HG03066 (cell line): ENCODE measurements at regions not wholly inside any gene's neighbourhood (a gene's known extent, or its start where the extent isn't known, plus 50 kb on each side); places are given as distances from the start of the nearest gene placed in this dataset.

ENCODE experiments used
- ATAC-seq: cut with Tn5 transposase; IDR thresholded peaks from one replicate; pipeline ENCODE4 v1.9.1; 2021; ENCODE audit warnings: low read depth; ENCODE audit not compliant: unreplicated experiment

DNA sequence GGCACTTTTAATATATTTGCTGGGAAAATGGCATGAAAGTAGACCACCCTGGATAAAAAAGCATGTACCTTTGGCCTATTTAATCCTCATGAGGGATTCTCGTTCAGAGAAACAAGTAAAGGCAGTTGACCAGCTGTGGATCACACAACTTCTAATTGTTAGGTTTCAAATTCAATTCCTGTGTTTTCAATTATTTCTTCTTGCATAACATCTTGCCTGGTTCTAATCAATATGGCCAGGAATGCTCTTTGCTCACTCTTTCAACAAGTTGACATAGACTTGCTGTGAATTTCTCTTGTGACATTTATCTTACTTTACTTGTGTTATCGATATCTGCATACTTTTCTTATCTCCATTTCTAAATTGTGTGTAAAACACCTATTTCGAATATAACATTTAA is 211.8 kb downstream of the SLC7A11 start:
- no peak for ATAC-seq

DNA sequence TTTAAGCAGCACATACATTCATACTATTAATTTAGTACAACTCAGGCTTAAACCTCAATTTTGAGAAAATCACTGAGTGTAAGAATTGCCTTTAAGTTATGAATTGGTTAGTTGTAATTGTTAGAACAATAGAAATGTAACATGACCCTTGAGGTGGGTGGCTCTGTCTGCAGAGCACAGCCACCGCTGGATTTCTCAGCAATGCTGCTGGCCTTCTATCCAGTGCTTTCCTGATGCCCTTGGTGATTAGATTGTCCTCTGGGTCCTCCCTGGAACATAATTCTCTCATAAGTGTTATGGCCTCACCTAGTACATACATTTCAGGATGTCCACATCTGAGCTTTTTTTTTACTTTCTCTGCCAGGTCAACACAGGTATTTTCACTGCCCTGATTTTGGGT is 213.2 kb downstream of the SLC7A11 start:
- ATAC-seq: no peak

DNA sequence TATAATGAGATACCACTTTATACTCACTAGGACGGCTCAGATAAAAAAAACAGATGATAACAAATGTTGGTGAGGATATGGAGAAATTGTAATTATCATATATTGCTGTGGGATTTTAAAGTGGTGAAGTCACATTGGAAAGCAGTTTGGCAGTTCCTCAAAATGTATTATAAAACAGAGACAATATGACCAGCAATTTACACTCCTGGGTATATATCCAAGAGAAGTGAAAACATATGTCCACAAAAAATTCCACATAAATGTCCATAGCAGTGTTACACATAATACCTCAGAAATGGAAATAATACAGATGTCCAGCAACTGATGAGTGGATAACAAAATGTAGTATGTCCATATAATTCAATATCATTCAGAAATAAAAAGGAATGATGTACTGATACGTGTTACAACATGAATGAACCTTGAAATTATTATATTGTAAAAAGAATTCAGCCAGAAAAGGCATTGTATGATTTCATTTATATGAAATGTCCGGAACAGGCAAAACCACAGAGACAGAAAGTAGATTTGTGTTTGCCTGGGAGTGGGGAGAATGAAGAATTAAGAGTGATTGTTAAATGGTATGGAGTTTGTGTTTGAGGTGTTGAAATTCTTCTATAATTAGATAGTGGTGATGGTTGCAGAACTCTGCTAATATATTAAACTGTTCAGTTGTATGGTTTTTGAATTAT is 220.9 kb downstream of the SLC7A11 start:
- no peak for ATAC-seq

DNA sequence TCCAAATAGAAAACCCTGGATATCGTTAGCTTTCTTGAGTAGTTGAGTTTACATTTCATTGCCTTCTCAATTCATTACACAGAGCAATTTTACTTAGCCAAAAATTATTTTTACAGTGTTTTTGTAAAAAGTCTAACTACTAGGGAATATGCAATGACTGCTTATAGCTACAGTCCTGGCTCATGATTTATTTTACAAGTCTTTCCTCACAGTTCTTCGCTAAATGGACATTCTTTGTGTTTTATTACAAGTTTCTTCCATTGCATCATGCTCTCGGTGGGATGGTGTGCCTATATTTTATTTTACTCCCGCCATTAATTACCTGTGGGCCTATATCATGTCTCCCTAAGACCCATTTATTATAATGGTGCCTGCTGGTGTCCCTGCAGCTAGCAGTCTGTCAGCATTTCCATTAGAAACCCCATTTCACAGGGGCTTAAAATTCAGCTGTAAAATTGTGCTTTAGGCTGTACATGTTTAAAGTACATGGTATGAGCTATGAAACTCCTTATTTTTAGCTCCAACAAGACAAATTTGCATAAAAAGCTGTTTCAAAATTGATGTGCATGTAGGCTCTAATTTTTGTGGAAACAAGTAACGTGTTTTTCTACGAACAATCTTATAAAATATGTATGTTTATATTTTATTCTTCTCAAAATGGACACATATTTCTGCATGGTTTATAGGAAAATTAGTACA is 227.4 kb downstream of the SLC7A11 start:
- ATAC-seq: no peak

DNA sequence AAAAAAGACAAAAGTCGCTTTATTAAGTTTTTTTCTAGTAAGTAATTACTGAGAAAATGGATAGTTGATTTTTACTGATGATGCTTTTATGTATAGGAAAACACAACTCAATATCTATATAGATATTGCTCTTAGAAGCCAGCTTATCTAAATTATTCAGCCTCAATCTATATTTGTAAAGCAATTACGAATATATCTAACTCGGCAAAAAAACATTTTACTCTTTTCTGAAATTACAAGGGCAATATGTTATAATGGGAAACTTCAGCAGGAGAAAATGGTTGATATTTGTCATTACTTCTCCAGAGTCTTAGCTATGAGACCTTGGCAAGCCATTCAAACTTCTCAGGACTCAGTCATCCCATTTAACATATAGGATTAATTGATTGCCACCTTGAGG is 228.5 kb downstream of the SLC7A11 start:
- no peak for ATAC-seq

DNA sequence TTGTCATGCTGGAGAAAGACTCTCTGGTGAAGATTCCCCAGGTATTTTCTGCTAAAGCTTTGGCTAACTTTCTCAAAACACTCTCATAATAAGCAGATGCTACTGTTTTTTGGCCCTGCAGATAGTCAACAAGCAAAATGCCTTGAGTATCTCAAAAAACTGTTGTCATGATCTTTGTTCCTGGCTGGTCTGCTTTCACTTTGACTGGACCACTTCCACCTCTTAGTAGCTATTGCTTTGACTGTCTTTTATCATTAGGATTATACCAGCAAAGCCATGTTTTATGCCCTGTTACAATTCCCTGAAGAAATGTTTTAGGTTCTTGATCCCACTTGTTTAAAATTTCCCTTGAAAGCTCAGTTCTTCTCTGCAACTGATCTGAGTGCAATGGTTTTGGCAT is 231.5 kb downstream of the SLC7A11 start:
- no peak for ATAC-seq

DNA sequence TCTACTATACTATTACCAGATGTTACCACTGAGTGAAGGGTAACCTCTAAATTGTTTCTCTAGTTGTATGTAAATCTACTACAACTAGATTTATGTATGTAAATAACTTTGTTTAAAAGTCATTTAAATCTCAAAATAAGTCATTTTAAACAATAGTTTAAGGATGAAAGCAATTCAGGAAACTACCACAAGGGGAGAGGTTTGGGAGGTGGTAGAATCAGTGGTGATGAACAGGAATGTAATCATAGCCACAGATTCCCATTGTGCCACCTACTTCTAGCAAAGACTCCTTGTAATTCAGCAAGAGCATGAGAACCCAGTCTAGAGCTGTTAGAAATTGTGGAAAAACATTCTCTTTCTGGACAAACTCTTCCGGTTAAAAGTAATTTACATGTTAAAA is 234.6 kb downstream of the SLC7A11 start:
- no peak for ATAC-seq

DNA sequence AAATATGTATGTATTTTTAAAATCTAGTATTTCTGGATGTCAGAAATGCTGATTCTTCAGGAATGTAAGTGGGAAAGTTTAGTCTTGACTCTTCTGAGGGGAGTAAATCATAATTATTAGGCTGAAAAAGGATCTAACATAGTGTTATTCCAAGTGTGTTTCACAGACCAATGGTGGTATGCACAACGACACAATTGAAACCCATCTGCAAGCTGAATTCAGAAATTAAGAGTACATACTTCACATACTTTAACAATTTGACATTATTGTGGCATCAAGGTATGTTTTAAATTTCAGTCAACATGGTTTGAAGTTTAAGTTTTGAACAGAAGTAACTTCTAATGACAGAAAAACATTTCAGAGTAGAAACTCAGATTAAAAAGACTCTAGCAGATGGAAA is 236.7 kb downstream of the SLC7A11 start:
- ATAC-seq: no peak

DNA sequence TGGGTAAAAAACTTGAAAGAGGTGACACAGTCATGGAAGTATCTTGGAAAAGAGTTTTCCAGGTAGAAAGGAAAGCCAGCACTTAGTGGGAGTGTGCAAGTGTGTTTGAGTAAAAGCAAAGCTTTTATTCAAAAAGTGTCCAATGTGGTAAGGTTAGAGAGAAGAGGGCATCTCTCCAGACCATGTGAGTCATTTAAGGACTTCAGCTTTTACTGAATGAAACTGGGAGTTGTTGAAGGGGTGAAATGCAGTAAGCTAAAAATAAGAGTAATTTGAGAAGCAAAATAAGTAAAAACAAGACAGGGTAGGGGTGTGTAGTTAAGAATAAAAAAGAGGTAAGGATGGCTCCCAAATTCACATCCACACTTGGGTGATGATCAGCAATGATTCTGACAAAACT is 238.9 kb downstream of the SLC7A11 start:
- ATAC-seq: peak; percentile 87

DNA sequence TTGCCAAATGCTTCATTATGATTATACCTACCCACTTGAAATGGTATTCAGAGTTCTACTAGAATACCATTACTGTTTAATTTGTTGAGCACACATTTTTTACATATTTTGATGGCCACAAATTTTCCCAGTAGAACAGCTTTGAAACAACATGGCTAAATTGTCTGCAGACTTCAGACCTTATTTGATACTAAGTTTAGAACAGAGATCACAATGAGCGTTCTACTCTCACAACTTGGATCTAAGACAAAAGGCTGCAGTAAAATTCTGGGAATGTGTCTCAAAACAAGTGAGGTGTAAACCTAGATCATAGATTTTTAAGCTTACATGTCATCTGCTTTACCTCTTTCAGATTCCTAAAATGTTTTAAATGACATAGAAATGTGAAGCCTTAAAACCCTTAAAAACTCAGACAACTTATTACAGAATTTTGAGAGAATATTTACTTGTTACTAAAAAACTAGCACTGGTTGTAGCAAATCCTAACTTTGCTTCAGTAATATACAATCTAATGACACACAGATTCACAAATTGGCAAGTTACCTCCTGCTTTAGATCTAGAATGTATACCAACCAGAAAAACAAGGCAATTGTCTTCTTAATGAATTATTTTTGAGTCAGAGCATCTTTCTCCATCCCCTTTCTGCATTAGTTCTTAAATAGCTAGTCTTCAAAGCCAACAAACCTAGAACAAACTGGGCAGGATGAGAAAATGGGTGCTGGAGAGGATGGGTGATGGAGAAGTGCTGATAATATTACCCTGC is 243.3 kb downstream of the SLC7A11 start:
- ATAC-seq: no peak

DNA sequence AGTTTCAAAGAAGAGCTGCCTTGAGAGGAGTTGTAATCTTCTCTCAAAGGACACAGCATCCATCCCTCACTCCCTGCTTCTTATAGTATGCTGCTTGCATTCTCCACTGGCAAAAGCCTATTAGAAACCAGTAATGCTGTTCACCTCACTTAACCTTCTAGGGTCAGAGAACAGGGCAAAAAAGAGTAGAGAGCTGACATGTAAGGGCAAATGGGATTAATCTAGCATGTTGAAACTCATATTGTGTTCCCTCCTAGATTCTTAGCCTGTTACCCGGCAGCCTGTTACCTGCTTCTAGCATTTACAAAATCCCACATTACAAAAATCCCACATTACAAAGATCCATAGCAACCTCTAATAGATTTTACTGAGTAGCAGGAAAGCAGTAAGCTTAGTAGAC is 244.7 kb downstream of the SLC7A11 start:
- no peak for ATAC-seq

DNA sequence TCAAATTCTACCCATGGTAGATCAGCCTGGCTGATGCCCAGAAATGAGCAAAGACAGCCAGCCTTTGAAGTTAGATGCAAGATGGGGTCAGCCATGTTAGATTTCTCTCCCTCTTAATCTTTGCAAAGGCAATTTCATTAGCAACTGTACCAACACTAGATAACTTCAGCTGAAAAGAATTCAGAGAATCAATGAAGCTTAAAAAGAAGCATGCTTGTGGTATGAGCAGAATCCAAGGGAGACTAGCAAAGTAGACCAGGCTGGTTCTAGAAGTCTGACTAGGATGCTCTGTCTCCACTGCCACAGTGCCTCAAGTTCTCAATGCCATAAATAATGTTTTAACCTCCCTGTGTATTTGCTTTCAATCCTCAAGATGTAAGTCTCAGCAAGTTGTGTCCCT is 247.3 kb downstream of the SLC7A11 start:
- ATAC-seq: no peak

DNA sequence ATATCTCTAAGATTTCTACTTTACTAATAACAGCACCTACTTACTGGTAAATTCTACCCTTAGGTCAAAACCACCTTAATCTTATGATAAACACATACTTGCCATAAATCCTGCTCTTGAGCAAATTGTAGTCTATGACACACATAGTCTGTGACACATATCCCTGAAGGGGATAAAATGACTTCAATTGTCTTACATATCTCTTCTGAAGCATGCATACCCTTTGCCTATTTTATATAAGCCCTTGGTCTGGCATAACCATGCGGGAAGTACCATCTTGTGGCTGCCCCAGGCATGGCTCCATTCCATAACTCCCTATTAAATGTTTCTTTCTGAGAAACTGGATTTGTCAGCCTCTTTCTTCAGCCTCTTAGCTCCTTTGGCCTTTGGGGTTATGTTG is 248.9 kb downstream of the SLC7A11 start:
- no peak for ATAC-seq

DNA sequence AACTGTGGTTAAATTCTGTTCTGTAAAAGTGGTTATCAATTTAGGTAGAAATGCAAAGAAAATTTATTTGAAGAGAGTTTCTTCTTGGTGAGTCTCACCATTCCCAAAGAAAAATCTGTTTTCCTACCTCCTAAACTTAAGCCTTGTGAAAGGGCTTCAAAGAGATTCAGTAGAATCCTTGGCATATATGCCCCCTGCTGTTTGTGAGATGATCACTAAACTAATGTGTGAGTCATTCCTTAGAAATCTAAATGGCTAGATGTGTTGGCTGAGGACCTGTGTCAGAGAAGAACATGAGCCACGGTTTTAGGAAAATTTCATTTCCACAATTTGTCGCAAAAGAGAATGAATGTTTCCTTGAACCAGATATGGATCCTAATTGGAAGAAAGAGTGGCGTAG is 260.9 kb downstream of the SLC7A11 start:
- ATAC-seq: no peak

DNA sequence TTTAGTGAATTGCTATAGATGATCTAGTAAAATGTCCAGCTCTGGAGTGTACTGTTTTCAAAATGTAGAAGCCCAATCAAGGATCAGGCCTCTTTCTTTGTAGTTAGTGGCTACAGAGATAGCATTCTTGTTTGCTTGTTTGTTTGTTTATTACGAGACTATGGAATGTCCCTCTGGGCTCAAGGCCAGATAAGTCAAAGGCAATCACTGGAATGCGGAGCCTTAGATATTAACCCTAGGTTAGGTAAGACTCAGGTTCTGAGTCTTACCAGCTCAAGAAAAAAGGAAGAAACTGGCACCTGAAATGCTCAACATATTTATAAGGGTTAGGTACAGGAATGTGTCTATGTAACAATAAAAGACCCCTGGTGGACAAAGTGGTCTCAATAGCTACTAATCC is 261.5 kb downstream of the SLC7A11 start:
- ATAC-seq: no peak

DNA sequence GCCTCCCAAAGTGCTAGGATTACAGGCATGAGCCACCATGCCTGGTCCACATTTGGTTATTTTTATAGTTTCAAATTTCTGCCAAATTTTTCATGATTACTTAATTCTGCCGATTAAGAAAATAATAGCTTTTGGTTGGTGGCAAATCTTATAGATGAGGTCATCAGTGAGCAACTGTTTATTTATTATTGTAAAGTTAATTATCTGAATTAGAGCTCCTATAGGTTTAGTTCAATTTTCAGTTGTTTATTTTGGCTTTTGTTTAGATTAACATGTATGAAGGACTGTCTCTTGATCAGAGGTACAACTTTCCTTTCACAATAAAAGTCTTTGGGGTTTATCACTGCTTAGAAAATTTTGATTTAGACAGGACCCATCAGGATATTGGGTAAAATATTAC is 262.2 kb downstream of the SLC7A11 start:
- no peak for ATAC-seq

DNA sequence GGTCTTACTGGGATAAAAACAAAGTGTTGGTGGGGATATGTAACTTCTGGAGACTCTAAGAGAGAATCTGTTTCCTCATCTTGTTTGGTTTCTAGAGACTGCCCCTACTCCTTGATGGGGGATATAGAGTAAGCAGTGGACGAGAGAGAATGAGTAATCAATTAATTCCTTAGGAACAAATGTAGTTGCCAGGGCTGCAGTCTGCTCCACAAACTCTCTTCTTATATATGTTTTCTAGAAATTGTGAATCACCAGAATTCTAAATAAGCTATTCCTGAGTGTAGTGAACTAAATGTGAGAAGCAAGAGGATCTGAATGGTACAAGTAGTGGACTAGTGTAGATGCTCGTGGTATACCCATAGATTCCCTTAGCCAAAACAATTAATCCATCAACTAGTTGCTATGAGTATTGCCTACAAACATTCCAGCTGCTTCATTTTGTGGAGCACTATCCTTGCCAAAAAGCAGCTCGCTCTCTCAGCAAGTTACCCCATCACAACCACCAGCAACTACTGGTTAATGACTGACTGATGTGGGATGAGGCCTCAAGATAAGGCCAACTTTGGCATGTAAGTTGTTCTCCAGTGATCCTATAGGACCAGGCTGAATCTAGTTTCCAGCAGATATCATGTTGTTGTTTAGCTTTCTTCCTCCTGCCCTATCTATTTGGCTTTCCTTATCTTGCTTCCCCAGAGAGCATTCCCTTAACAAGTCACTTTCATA is 273.0 kb downstream of the SLC7A11 start:
- no peak for ATAC-seq

DNA sequence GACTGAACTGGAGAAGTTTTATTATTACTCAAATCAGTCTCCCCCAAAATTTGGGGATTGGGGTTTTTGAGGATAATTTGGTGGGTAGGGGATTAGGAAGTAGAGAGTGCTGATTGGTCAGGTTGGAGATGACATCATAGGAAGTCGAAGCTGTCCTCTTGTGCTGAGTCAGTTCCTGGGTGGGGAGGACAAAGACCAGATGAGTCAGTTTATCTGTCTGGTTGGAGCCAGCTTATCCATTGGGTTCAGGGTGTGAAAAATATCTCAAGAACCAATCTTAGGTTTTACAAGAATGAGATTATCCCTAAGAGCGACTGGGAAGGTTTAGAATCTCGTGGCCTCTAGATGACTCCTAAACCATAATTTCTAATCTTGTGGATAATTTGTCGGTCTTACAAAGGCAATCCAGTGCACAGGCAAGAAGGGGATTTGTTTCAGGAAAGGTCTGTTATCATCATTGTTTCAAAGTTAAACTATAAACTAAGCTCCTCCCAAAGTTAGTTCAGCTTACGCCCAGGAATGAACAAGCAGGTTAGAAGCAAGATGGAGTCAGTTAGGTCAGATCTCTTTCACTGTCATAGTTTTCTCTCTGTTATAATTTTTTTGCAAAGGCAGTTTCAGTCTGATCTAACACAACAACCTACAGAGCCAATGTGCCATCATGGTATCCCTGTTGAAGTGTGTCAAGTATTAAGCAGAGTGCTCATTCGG is 274.5 kb downstream of the SLC7A11 start:
- ATAC-seq: no peak

DNA sequence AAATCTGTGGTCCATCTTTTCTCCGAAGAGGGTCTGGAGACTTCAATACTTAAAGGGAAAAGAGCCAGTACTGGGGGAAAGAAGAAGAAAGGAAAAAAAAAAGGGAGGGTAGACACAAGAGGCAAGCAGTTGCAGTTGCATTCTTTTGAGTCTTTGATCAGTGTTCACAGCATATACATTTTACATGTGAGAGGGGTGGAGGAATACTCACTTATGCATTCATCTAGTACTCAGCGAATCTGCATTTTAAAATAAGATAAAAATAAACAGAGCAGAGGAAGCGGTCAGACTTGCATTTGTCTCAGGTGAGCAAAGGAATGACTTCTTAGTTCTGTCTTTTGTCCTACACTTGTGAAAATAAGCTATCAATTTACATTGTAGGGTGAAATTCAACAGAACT is 275.6 kb downstream of the SLC7A11 start:
- no peak for ATAC-seq

DNA sequence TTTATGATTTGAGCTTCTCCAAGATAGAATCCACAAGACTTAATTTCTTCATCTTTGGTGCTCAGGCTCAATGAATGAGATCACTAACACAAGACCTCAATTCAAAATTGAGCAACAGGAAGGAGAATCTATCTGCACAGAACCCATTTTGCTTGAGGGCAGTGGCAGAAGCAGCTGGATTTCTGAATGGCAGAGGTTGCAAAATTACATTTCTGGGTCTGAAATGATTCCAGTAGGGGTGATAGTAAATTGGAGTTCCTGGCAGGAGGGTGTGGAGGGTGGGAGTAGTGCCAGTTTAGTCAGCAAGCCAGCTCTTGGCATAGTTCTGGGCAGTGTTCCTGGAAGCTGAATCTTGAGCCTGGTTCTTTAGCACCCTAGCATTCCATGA is 281.1 kb downstream of the SLC7A11 start:
- no peak for ATAC-seq
